IMR-90 (cell line): ENCODE measurements at regions not wholly inside any gene's neighbourhood (a gene's known extent, or its start where the extent isn't known, plus 50 kb on each side); places are given as distances from the start of the nearest gene placed in this dataset.

Experiments
- ATAC-seq: fragments of 200-7000 bp; cut with Tn5 transposase; 2 replicates; pipeline ENCODE4 v1.9.1; 2020; ENCODE audit warnings: low read depth, mild to moderate bottlenecking, moderate library complexity
- BruUV-seq: library from RNA; stranded (reverse); fragments of 400-500 nt; replicated peaks from 2 replicates; lab custom pipeline; 2021; lab: Mats Ljungman, UMichigan
- CTCF ChIA-PET: fragments of 300-600 bp; formaldehyde crosslinking; extraction: SDS; loops from one replicate; lab custom pipeline; 2021; ENCODE audit warnings: antibody characterized with exemption; lab: Yijun Ruan, JAX
- POLR2A ChIA-PET: fragments of 300-600 bp; sonication (Branson Sonifier 250); formaldehyde crosslinking; loops from one replicate; lab custom pipeline; 2022; ENCODE audit warnings: antibody characterized with exemption; ENCODE audit not compliant: unreplicated experiment; lab: Charles Lee
- DNase-seq: peaks from one replicate; pipeline ENCODE4 v3.0.0; 2013
- H2AFZ ChIP-seq: replicated peaks from 2 replicates; pipeline ENCODE3; 2013; ENCODE audit warnings: low read length, mild to moderate bottlenecking; ENCODE audit not compliant: poor library complexity
- H2AK5ac ChIP-seq: 2 replicates; pipeline ENCODE4 v1.6.1; 2013; ENCODE audit warnings: low read depth, low read length, inconsistent platforms
- H2AK9ac ChIP-seq: replicated peaks from 2 replicates; pipeline ENCODE3; 2013; ENCODE audit warnings: mild to moderate bottlenecking, low read depth, low read length, moderate library complexity; ENCODE audit not compliant: poor library complexity
- H2BK120ac ChIP-seq: 2 replicates; pipeline ENCODE4 v1.6.1; 2013; ENCODE audit warnings: low read depth, low read length, inconsistent platforms
- H2BK15ac ChIP-seq: 3 replicates; pipeline ENCODE4 v1.6.1; 2013; ENCODE audit warnings: low read depth, low read length, inconsistent platforms
- H2BK20ac ChIP-seq: 2 replicates; pipeline ENCODE4 v1.6.1; 2013; ENCODE audit warnings: low read depth, mild to moderate bottlenecking, inconsistent platforms, low read length, moderate library complexity
- H2BK5ac ChIP-seq: 2 replicates; pipeline ENCODE4 v1.6.1; 2013; ENCODE audit warnings: mild to moderate bottlenecking, low read depth, low read length, inconsistent platforms; ENCODE audit not compliant: poor library complexity, severe bottlenecking
- H3K14ac ChIP-seq: replicated peaks from 2 replicates; pipeline ENCODE4 v1.6.1; 2013; ENCODE audit warnings: low read depth, low read length, inconsistent platforms
- H3K18ac ChIP-seq: 2 replicates; pipeline ENCODE4 v1.6.1; 2013; ENCODE audit warnings: low read depth, low read length, control low read depth
- H3K23ac ChIP-seq: 2 replicates; pipeline ENCODE4 v1.6.1; 2013; ENCODE audit warnings: low read depth, low read length, inconsistent platforms
- H3K27ac ChIP-seq: 2 replicates; pipeline ENCODE4 v1.5.1; 2013; ENCODE audit warnings: mild to moderate bottlenecking, control low read depth, low read length; ENCODE audit not compliant: insufficient read depth
- H3K27me3 ChIP-seq: 2 replicates; pipeline ENCODE4 v1.6.1; 2013; ENCODE audit warnings: low read length; ENCODE audit not compliant: control insufficient read depth, insufficient read depth
- H3K36me3 ChIP-seq: 2 replicates; pipeline ENCODE4 v1.6.1; 2013; ENCODE audit warnings: low read length, mixed read lengths; ENCODE audit not compliant: control insufficient read depth, insufficient read depth
- H3K4ac ChIP-seq: 2 replicates; pipeline ENCODE4 v1.6.1; 2013; ENCODE audit warnings: low read depth, low read length, inconsistent platforms
- H3K4me1 ChIP-seq: 2 replicates; pipeline ENCODE4 v1.6.1; 2013; ENCODE audit warnings: low read length, mixed read lengths; ENCODE audit not compliant: control insufficient read depth, insufficient read depth
- H3K4me2 ChIP-seq: 2 replicates; pipeline ENCODE4 v1.6.1; 2013; ENCODE audit warnings: low read depth, mild to moderate bottlenecking, control low read depth, low read length, moderate library complexity
- H3K4me3 ChIP-seq: 2 replicates; pipeline ENCODE4 v1.5.1; 2013; ENCODE audit warnings: low read depth, mild to moderate bottlenecking, control low read depth, low read length, moderate library complexity; ENCODE audit not compliant: insufficient read depth
- H3K56ac ChIP-seq: 2 replicates; pipeline ENCODE4 v1.6.1; 2013; ENCODE audit warnings: low read length, inconsistent platforms; ENCODE audit not compliant: insufficient read depth; ENCODE audit errors: extremely low read depth
- H3K79me1 ChIP-seq, 2 experiments: 2 replicates each; pipeline ENCODE4 v1.6.1; 2013; ENCODE audit warnings: low read length in 2 of 2, inconsistent platforms in 1 of 2, low read depth in 1 of 2
- H3K9ac ChIP-seq: 2 replicates; pipeline ENCODE4 v1.6.1; 2013; ENCODE audit warnings: low read depth, low read length, control low read depth
- H3K9me1 ChIP-seq: 2 replicates; pipeline ENCODE4 v1.6.1; 2013; ENCODE audit warnings: low read length, inconsistent platforms; ENCODE audit not compliant: insufficient read depth
- H3K9me3 ChIP-seq: 2 replicates; pipeline ENCODE4 v1.6.1; 2013; ENCODE audit warnings: low read length; ENCODE audit not compliant: control insufficient read depth, insufficient read depth
- H4K20me1 ChIP-seq: 2 replicates; pipeline ENCODE4 v1.6.1; 2013; ENCODE audit warnings: low read length, inconsistent platforms; ENCODE audit not compliant: insufficient read depth
- H4K5ac ChIP-seq: 2 replicates; pipeline ENCODE4 v1.6.1; 2013; ENCODE audit warnings: mild to moderate bottlenecking, low read depth, low read length, control low read depth
- H4K8ac ChIP-seq, 2 experiments: 2 replicates each; pipeline ENCODE4 v1.6.1; 2013; ENCODE audit warnings: low read depth in 2 of 2, low read length in 2 of 2, control low read depth in 1 of 2, inconsistent platforms in 1 of 2
- H4K91ac ChIP-seq: 2 replicates; pipeline ENCODE4 v1.6.1; 2013; ENCODE audit warnings: low read depth, low read length, inconsistent platforms; ENCODE audit not compliant: insufficient read depth
- BHLHE40 ChIP-seq: fragments of 150-350 bp; IDR thresholded peaks from 2 replicates; pipeline ENCODE4 v1.6.1; 2016; ENCODE audit warnings: mild to moderate bottlenecking, low read depth, low read length
- CEBPB ChIP-seq: IDR thresholded peaks from 2 replicates; pipeline ENCODE4 v1.6.1; 2012; ENCODE audit warnings: low read depth, low read length, improper control_type of control experiment
- CHD1 ChIP-seq: IDR thresholded peaks from 2 replicates; pipeline ENCODE4 v1.6.1; 2012; ENCODE audit warnings: low read depth, low read length, improper control_type of control experiment
- ELK1 ChIP-seq: fragments of 150-350 bp; IDR thresholded peaks from 2 replicates; pipeline ENCODE4 v1.6.1; 2016; ENCODE audit warnings: low read depth, mild to moderate bottlenecking, low read length, moderate library complexity, borderline replicate concordance
- FOS ChIP-seq: fragments of 150-350 bp; IDR thresholded peaks from 2 replicates; pipeline ENCODE4 v1.6.1; 2016; ENCODE audit warnings: low read depth, low read length
- MAFK ChIP-seq: IDR thresholded peaks from 2 replicates; pipeline ENCODE4 v1.6.1; 2012; ENCODE audit warnings: low read depth, low read length, improper control_type of control experiment
- MAZ ChIP-seq: IDR thresholded peaks from 2 replicates; pipeline ENCODE4 v1.6.1; 2012; ENCODE audit warnings: low read depth, mild to moderate bottlenecking, low read length, improper control_type of control experiment, moderate library complexity, borderline replicate concordance
- MXI1 ChIP-seq: IDR thresholded peaks from 2 replicates; pipeline ENCODE4 v1.6.1; 2012; ENCODE audit warnings: low read depth, mild to moderate bottlenecking, low read length, moderate library complexity, borderline replicate concordance
- NFE2L2 ChIP-seq: fragments of 150-350 bp; IDR thresholded peaks from 2 replicates; pipeline ENCODE4 v1.6.1; 2016; ENCODE audit warnings: low read depth, mild to moderate bottlenecking, low read length
- POLR2A ChIP-seq: IDR thresholded peaks from 2 replicates; pipeline ENCODE4 v1.6.1; 2012; ENCODE audit warnings: mild to moderate bottlenecking, low read depth, low read length
- RAD21 ChIP-seq: IDR thresholded peaks from 2 replicates; pipeline ENCODE4 v1.6.1; 2012; ENCODE audit warnings: low read length, improper control_type of control experiment
- RCOR1 ChIP-seq: IDR thresholded peaks from 2 replicates; pipeline ENCODE4 v1.6.1; 2012; ENCODE audit warnings: mild to moderate bottlenecking, low read length, improper control_type of control experiment; ENCODE audit not compliant: insufficient replicate concordance
- RFX5 ChIP-seq: IDR thresholded peaks from 2 replicates; pipeline ENCODE4 v1.8.0; 2012; ENCODE audit warnings: low read depth, mild to moderate bottlenecking, low read length, moderate library complexity
- SMC3 ChIP-seq: fragments of 150-350 bp; IDR thresholded peaks from 2 replicates; pipeline ENCODE4 v1.6.1; 2016; ENCODE audit warnings: low read depth, mild to moderate bottlenecking, antibody characterized with exemption, low read length, moderate library complexity
- WGBS, 2 experiments: methylation state at CpG; one replicate each; pipeline versions ENCODE4 v1.1.5 to v1.1.7; 2013; ENCODE audit warnings: missing lambda C conversion rate in 2 of 2; ENCODE audit not compliant: insufficient read length in 1 of 2; ENCODE audit errors: extremely low coverage in 2 of 2; 5-methylcytosine and 5-hydroxymethylcytosine counted together
- dilution Hi-C: fragments of 300-500 bp; cut with HindIII; formaldehyde crosslinking; loops from one replicate; pipeline ENCODE4 v1.14.3; 2018; ENCODE audit warnings: low sequenced_read_pairs; ENCODE audit not compliant: unreplicated experiment
- in situ Hi-C: fragments of 300-500 bp; cut with MboI; formaldehyde crosslinking; loops from 3 replicates; pipeline ENCODE4 v1.14.3; 2019; ENCODE audit warnings: low sequenced_read_pairs, inconsistent platforms, mixed read lengths
- intact Hi-C: fragments of 100-400 bp; cut with micrococcal nuclease; formaldehyde crosslinking; loops from 2 replicates; pipeline ENCODE4 v1.10.0; 2022

GRCh38 chr2:58532641-58533040 lies 291.5 kb upstream of the FANCL start:
- dilution Hi-C loops = no loop called here
- TF ChIP-seq ELK1 (no peak), BHLHE40 (no peak), RFX5 (no peak), CEBPB (no peak), SMC3 (no peak), RCOR1 (no peak), POLR2A (no peak), MAZ (no peak), FOS (no peak), MXI1 (no peak), RAD21 (no peak), NFE2L2 (no peak), MAFK (no peak), CHD1 (no peak)
- no peak for DNase-seq

More at GRCh38 chr2:58532641-58533040, 291.5 kb upstream of the FANCL start:
- no peak overlapping the region for H3K56ac ChIP-seq
- H4K20me1 ChIP-seq = no peaks in the 10 kb centered on the region
- no peak overlapping the region for H3K9ac ChIP-seq
- H2BK20ac ChIP-seq = no peak overlapping the region
- H3K27me3 ChIP-seq = no peaks in the 10 kb centered on the region
- H3K36me3 ChIP-seq = no peaks in the 10 kb centered on the region
- H3K9me3 ChIP-seq = no peaks in the 10 kb centered on the region
- no peak overlapping the region for H2BK15ac ChIP-seq
- no peaks in the 10 kb centered on the region for H3K9me1 ChIP-seq
- H3K4me2 ChIP-seq = no peak overlapping the region
- no peak overlapping the region for H4K5ac ChIP-seq
- no peak overlapping the region for H3K23ac ChIP-seq
- H2AFZ ChIP-seq = no peak overlapping the region
- CTCF ChIA-PET = no interaction called here
- no peak overlapping the region for H3K27ac ChIP-seq
- BruUV-seq = no TSS peak
- H3K4me1 ChIP-seq = no peaks in the 10 kb centered on the region
- POLR2A ChIA-PET = no interaction called here
- no peak overlapping the region for H2AK5ac ChIP-seq
- no peak overlapping the region for H2BK5ac ChIP-seq
- no peak overlapping the region for H4K91ac ChIP-seq
- H4K8ac ChIP-seq = no peak overlapping the region
- no peak overlapping the region for H2BK120ac ChIP-seq
- H3K4me3 ChIP-seq = no peak overlapping the region
- no CpG with 5 or more reads among the region's 3 CpGs for WGBS, 2 experiments
- ATAC-seq = no peak
- H3K4ac ChIP-seq = no peak overlapping the region
- H3K18ac ChIP-seq = no peak overlapping the region
- in situ Hi-C loops (no loop called here), intact Hi-C loops (no loop called here)
- H3K14ac ChIP-seq = no peak overlapping the region
- no peak overlapping the region for H2AK9ac ChIP-seq
- no peaks in the 10 kb centered on the region for H3K79me1 ChIP-seq
